GM19035 (cell line): ENCODE measurements at regions not wholly inside any gene's neighbourhood (a gene's known extent, or its start where the extent isn't known, plus 50 kb on each side); places are given as distances from the start of the nearest gene placed in this dataset.

Experiments used
- ATAC-seq: cut with Tn5 transposase; IDR thresholded peaks from one replicate; pipeline ENCODE4 v1.9.1; 2021; ENCODE audit not compliant: unreplicated experiment

DNA sequence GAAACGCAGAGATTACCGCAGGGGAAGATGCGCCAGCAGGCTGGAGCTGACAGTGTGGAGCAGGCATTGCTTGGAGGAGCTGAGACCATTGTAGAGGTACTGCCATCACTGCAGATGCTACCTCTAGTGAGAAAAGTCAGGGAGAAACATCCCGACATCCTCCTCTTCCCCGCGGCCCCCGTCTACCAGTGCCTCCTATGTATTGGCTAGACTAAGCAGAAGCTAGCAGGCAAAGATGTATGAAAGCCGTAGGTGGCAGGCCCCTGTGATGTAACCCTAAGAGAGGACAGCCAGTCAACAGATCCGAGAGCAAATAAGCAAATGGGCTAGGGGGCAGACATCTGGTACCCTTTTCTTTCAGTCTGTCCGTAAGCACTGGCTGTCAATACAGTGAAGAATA, 115.5 kb upstream of the ACTBL2 start:
- no peak for ATAC-seq

GRCh38 chr5:57595523-57595991, 112.9 kb upstream of the ACTBL2 start:
- ATAC-seq = no peak

GRCh38 chr5:57594436-57594835, 111.8 kb upstream of the ACTBL2 start:
- ATAC-seq = no peak

DNA sequence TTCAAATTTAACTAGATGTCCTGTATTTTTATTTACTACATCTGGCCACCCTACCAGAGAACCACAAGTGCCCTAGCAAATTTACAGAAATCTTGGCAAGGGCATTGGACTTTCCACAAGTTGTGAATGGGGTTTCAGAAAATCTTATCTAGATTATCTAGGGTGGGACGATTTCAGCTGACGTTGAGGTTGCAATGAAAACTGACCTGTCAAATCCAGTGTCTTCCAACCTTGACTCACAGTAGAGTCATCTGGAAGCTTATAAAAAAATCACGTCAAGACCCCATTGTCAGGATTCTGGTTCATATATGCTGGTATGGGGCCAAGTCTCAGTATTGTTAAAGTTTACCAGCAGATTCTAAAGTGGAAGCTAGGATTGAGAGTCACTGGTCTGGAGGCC, 109.6 kb upstream of the ACTBL2 start:
- no peak for ATAC-seq

DNA sequence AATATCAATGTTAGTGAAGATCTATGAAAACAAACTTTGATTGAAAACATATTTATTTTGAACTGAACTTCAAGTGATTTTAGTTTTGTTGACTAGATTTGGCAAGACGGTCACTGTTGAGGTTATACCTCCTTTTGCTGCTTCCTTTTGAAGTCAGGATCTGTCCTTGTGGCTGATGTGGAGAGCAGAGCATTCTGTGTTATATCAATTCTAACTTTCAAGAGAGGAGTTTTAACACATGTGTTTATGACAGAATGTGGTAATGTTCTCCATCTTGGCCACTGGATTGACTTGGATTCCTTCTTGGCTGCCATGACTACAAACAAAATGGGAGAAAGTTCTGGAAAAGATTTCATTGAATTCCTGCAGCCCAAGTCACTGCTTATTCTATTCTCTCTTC, 104.0 kb upstream of the ACTBL2 start:
- no peak for ATAC-seq

DNA sequence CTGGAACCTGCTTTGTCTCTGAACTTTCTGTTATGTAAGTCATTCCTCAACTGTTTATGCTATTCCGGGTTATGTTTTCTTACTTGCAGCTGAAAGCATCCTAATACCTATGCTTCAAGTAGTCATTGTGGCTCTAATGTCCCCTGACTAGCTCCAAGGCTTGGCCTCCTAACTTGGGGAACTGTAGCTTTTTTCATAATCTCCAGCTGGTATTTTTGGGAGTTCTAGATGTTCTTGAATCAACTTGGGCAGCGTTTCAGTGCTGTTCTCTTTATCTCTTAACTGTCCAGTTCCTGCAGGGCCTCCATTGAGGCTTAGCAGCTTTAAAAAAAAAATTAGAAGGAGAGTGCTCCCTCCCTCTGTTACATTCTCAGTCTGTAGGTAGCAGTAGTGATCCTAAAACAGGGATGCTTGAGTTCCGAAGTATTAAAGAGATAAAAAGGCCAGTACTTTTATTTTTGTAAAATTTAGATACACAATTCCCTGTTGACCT, 100.0 kb upstream of the ACTBL2 start:
- ATAC-seq = no peak

DNA sequence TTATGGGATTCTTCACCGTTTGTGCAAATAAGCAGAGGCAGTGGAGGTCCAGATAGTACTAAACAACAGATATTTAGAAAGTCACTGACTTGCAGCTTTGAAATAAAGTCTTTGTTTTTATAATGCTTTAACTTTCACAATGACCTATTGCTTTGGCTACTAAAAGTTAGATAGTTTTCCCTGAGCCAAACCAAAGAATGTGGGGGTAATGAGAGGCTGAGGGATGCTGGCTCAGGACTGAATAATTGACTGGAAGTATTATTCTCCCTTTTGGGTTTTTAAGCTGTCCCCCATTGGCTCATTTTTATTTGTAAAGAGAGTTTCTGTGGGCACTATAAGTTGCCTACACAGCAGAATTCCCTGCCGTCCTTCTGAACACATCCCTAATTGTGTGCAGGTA, 99.2 kb upstream of the ACTBL2 start:
- no peak for ATAC-seq

GRCh38 chr5:57581222-57581621, 98.6 kb upstream of the ACTBL2 start:
- no peak for ATAC-seq

DNA sequence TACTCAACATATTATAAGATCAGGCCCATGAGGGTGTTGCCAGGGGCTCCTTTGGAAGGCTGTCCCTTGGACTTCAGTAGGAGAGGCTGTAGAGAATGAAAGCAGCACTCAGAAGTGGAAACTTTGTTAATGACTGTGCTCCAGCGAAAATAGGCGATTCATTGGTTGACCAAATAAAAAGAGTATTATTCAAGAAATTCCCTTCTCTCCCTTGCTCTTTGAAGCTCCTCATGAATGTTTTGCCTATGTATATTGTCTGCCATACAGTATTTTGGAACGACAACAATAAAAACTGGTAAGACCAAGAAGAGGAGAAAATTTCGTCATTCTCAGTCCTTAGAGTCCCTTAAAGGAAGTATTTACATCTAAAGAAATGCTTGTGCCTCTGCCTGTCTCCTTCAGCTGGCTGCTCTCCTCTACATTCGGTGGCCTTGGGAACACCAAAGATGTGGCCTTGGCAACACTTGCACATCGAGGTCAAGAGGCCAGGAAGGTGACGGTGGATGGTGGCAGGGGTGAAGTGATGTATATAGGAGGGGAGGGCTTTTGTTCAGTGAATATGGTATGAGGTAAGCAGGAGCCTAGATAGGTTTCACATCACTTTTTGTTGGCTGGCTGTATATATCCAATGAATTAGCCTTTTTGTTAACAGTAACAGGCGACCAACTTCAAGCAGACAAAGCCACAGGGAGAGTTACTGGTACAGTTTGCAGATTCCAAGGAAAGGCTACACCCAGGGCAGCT, 95.0 kb upstream of the ACTBL2 start:
- no peak for ATAC-seq

DNA sequence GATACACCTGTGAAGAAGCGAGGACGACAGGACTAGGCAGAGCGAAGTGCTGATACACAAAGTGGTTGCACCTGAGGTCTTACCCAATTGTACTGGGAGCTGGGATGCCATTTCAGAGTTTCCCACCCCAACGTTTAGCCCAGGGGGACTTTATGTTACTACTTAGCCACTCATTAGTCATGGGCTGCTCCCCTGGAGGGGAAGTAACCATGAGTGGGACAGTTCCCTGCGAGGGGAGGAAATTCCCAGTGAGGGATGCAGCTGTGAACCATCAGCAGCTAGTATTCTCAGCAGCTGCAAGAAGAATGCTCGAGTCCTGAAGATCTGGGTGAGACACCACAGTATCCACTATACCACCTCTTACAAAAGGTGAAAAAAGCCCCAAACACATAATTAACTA, 93.7 kb upstream of the ACTBL2 start:
- no peak for ATAC-seq

- no peak for ATAC-seq
Observed at GRCh38 chr5:57575839-57576238, 93.2 kb upstream of the ACTBL2 start.

- ATAC-seq = no peak
Observed at GRCh38 chr5:57572461-57572860, 89.8 kb upstream of the ACTBL2 start.

GRCh38 chr5:57569601-57570000, 87.0 kb upstream of the ACTBL2 start:
- no peak for ATAC-seq

GRCh38 chr5:57568136-57568535, 85.5 kb upstream of the ACTBL2 start:
- ATAC-seq = no peak

GRCh38 chr5:57566914-57567313, 84.3 kb upstream of the ACTBL2 start:
- no peak for ATAC-seq

DNA sequence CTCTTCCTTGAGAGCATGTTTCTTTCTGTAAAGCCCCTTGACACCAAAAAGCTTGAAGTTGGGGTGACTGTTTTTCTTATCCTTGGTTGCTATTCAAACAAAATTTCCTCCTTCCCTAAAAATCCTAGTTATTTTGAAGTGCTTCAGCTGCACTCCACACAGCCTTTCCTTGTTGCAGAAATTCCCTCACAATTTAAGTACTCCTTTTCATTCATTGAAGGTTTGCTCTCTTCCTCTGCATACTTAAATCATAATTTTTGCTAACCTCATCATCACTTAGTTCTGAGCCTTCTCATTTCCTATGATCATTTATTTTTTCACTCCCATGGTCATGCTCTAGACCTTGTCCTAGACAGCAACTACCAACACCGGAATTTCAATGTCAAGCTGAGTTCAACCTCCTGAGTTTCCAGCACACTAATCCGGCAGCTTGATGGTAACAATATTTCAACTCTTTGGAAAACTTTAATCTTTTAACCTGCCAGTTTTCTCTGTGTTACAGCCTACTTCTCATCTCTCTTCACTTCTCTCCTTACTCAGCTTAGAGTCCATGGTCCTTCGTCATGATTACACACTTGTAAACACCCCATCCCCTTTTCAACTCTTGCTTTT, 78.7 kb upstream of the ACTBL2 start:
- no peak for ATAC-seq

GRCh38 chr5:57559110-57559635, 76.6 kb upstream of the ACTBL2 start:
- ATAC-seq = no peak

DNA sequence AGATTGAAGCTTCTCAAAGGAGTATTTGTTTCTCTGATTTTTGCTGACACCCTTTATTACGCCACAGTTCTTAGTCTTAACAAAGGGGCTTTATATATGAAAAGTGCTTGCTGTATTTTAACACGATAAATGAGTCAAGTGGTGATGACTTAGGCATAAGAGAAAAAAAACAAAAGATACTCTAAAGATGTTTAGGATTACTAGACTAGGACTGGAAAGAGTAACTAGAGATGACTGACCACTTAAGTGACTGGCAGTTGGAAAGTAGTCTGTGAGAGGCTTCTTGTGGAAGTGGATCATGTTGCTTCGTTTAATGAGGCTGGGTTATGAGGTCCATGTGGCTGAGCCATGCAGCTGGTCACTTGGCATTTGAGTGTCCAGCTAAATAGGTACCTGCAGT, 69.4 kb upstream of the ACTBL2 start:
- ATAC-seq = no peak

- no peak for ATAC-seq
Observed at GRCh38 chr5:57551251-57551650, 68.6 kb upstream of the ACTBL2 start.

DNA sequence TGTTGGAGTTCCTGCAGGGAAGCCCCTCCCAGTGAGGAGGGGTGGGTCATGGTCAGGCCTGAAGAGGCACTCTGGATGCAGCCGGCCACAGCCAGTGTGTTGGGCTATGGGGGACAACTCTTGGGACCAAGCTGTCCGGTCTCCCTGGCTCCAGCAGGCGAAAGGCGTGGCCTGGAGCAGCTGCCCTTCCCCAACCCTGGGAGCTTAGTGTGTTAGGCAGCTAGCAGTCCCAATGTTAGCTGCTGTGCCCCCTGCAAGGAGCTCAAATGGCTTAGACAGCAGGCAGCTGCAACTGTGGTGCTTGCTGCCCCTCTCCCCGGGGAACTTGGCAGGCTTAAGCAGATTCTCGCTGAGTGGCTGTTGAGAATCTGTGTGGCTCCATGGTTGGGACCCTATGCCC, 67.5 kb upstream of the ACTBL2 start:
- ATAC-seq = no peak

DNA sequence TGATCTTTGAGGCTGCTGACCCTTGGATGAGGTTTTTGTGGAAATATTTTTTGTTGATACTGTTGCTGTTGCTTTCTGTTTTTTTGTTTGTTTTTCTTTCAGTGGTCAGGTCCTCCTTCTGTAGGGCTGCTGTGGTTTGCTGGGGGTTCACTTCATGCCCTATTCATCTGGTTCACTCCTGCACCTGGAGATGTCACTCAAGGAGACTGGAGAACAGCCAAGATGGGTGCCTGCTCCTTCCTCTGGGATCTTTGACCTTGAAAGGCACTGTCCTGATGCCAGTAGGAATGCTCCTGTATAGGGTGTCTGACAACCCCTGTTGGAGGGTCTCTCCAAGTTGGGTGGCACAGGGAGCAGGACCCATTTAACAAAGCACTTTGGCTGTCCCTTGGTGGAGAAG, 67.0 kb upstream of the ACTBL2 start:
- no peak for ATAC-seq

DNA sequence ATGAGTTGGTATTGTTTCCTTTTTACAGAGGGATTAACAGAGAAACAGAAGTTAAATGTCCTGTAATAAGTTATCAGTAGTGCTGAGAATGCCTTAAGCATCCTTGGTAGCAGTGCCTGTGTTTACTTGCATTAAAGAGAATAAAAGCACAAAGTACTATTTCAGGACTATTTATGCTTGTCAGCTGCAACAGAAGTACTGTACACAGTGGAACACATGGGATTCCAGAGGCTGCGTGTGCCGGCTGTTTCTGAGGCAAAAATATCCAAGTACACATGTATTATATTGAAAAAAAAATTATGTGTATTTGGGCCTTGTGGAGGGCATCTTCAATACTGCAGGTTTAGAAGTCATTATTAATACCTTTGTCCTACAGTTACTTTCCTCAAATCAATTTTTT, 58.2 kb upstream of the ACTBL2 start:
- ATAC-seq = no peak
